Lung (tissue), 11 donors: ENCODE measurements at regions not wholly inside any gene's neighbourhood (a gene's known extent, or its start where the extent isn't known, plus 50 kb on each side); places are given as distances from the start of the nearest gene placed in this dataset.

Experiments
- ATAC-seq: fragments of 200-7000 bp; cut with Tn5 transposase; one replicate; pipeline ENCODE4 v1.9.1; 2020; ENCODE audit warnings: moderate number of reproducible peaks; ENCODE audit not compliant: insufficient read depth, low FRiP score
- DNase-seq, 3 donors: peaks; one replicate each; pipeline ENCODE4 v3.0.0-alpha.2; 2013 to 2017
- H3K27ac ChIP-seq, 2 donors: one replicate each; pipeline ENCODE4 v1.5.1; 2013; ENCODE audit warnings: mild to moderate bottlenecking in 2 of 2, moderate library complexity in 2 of 2, control low read depth in 1 of 2, inconsistent platforms in 1 of 2, low read depth in 1 of 2, low read length in 1 of 2
- H3K27me3 ChIP-seq, 3 donors: one replicate each; pipeline ENCODE4 v1.5.1; 2013; ENCODE audit warnings: low read length in 2 of 3; ENCODE audit not compliant: control insufficient read depth in 3 of 3, insufficient read depth in 3 of 3
- H3K36me3 ChIP-seq, 4 donors: one replicate each; pipeline ENCODE4 v1.5.1; 2013; ENCODE audit warnings: low read length in 4 of 4, mild to moderate bottlenecking in 1 of 4, moderate library complexity in 1 of 4; ENCODE audit not compliant: control insufficient read depth in 4 of 4, insufficient read depth in 4 of 4
- H3K4me1 ChIP-seq, 5 donors: one replicate each; pipeline ENCODE4 v1.5.1; 2013; ENCODE audit warnings: low read length in 5 of 5, mild to moderate bottlenecking in 2 of 5, moderate library complexity in 1 of 5; ENCODE audit not compliant: control insufficient read depth in 5 of 5, insufficient read depth in 5 of 5
- H3K4me3 ChIP-seq: one replicate; pipeline ENCODE4 v1.5.1; 2013; ENCODE audit warnings: mild to moderate bottlenecking, control low read depth, moderate library complexity
- H3K9ac ChIP-seq, 2 donors: one replicate each; pipeline ENCODE4 v1.5.1; 2013; ENCODE audit warnings: low read length in 2 of 2, control low read depth in 1 of 2; ENCODE audit not compliant: insufficient read depth in 1 of 2
- H3K9me3 ChIP-seq, 4 donors: one replicate each; pipeline ENCODE4 v1.5.1; 2013; ENCODE audit warnings: low read length in 3 of 4, mild to moderate bottlenecking in 1 of 4, moderate library complexity in 1 of 4; ENCODE audit not compliant: control insufficient read depth in 4 of 4, insufficient read depth in 3 of 4
- CTCF ChIP-seq: IDR thresholded peaks from 2 replicates; pipeline ENCODE4 v1.5.1; 2012; ENCODE audit warnings: mild to moderate bottlenecking; ENCODE audit errors: control extremely low read depth, extremely low read depth
- WGBS, 2 donors: extraction: QIAGEN DNeasy Blood & Tissue Kit; methylation state at CpG; one replicate each; pipeline ENCODE4 v1.1.7; 2013; 5-methylcytosine and 5-hydroxymethylcytosine counted together
- donor health status: control.
- donor health status: control.
- donor health status: Bipolar disorder and iron deficiency.
- donor health status: healthy.
- donor health status: DM: yes; HTN: yes; CAD: no.

- ATAC-seq (no peak), DNase-seq (no peak)
- Histone ChIP-seq H3K4me1 (no peaks in the 10 kb centered on the region), H3K27me3 (no peaks in the 10 kb centered on the region), H3K9ac (no peak overlapping the region), H3K9me3 (peaks cover 0 to 2% (median 0%) of the 10 kb centered on the region in 4 donors), H3K36me3 (no peaks in the 10 kb centered on the region), H3K4me3 (no peak overlapping the region), H3K27ac (no peak overlapping the region)
- TF ChIP-seq CTCF: no peak
- 86 to 87% methylated on average over 2 of the region's 2 CpGs for WGBS, 2 donors
Measured at GRCh38 chr4:63460075-63460474, 949.2 kb downstream of the TECRL start.

- 56 to 66% methylated on average over 2 of the region's 2 CpGs for WGBS, 2 donors
- H3K4me3 ChIP-seq: no peak overlapping the region
- H3K9ac ChIP-seq: no peak overlapping the region
- no peak for TF ChIP-seq CTCF
- H3K9me3 ChIP-seq: peaks cover 0 to 2% (median 0%) of the 10 kb centered on the region in 4 donors
- no peaks in the 10 kb centered on the region for H3K36me3 ChIP-seq
- DNase-seq (no peak), ATAC-seq (no peak)
- no peaks in the 10 kb centered on the region for H3K27me3 ChIP-seq
- H3K4me1 ChIP-seq: no peaks in the 10 kb centered on the region
- no peak overlapping the region for H3K27ac ChIP-seq
Measured at GRCh38 chr4:63459329-63459728, 949.9 kb downstream of the TECRL start.

- whole genome bisulfite sequencing, 2 donors: 76 to 79% methylated on average over 1 of the region's 1 CpG
- no peak overlapping the region for H3K9ac ChIP-seq
- ATAC-seq (no peak), DNase-seq (no peak)
- H3K9me3 ChIP-seq: peaks cover 0 to 2% (median 0%) of the 10 kb centered on the region in 4 donors
- H3K4me3 ChIP-seq: no peak overlapping the region
- H3K27ac ChIP-seq: no peak overlapping the region
- H3K36me3 ChIP-seq: no peaks in the 10 kb centered on the region
- TF ChIP-seq CTCF: no peak
- H3K4me1 ChIP-seq: no peaks in the 10 kb centered on the region
- H3K27me3 ChIP-seq: no peaks in the 10 kb centered on the region
Measured at GRCh38 chr4:63458010-63458409, 951.2 kb downstream of the TECRL start.

GRCh38 chr4:63440236-63440635 is 969.0 kb downstream of the TECRL start:
- no peak overlapping the region for H3K27ac ChIP-seq
- DNase-seq (no peak), ATAC-seq (no peak)
- no peak overlapping the region for H3K4me3 ChIP-seq
- no peaks in the 10 kb centered on the region for H3K4me1 ChIP-seq
- no peak overlapping the region for H3K9ac ChIP-seq
- TF ChIP-seq CTCF: no peak
- H3K9me3 ChIP-seq: peaks cover 0 to 2% (median 0%) of the 10 kb centered on the region in 4 donors
- no peaks in the 10 kb centered on the region for H3K27me3 ChIP-seq
- no peaks in the 10 kb centered on the region for H3K36me3 ChIP-seq
